Upper lobe of left lung (tissue), 6 donors: ENCODE measurements at regions not wholly inside any gene's neighbourhood (a gene's known extent, or its start where the extent isn't known, plus 50 kb on each side); places are given as distances from the start of the nearest gene placed in this dataset.

Experiments
- ATAC-seq, 2 donors: fragments of 200-7000 bp; cut with Tn5 transposase; one replicate each; pipeline ENCODE4 v1.9.1; 2022; ENCODE audit warnings: mild to moderate bottlenecking in 2 of 2, moderate library complexity in 2 of 2; ENCODE audit not compliant: low FRiP score in 2 of 2
- DNase-seq, 2 donors: peaks; one replicate each; pipeline ENCODE4 v3.0.0-alpha.2; 2019 to 2020
- H3K27ac ChIP-seq, 4 donors: fragments of 200-600 bp; sonication (generic); one replicate each; pipeline ENCODE4 v1.5.1; 2016 to 2019
- H3K27me3 ChIP-seq, 4 donors: fragments of 200-600 bp; sonication (generic); one replicate each; pipeline ENCODE4 v1.5.1; 2017 to 2019
- H3K36me3 ChIP-seq, 4 donors: fragments of 200-600 bp; sonication (generic); one replicate each; pipeline ENCODE4 v1.5.1; 2016 to 2019
- H3K4me1 ChIP-seq, 4 donors: fragments of 200-600 bp; sonication (generic); one replicate each; pipeline ENCODE4 v1.5.1; 2018 to 2019
- H3K4me3 ChIP-seq, 4 donors: fragments of 200-600 bp; sonication (generic); one replicate each; pipeline ENCODE4 v1.5.1; 2017 to 2019; ENCODE audit warnings: mild to moderate bottlenecking in 2 of 4, moderate library complexity in 1 of 4
- H3K9me3 ChIP-seq, 4 donors: fragments of 200-600 bp; sonication (generic); one replicate each; pipeline ENCODE4 v1.5.1; 2018 to 2019
- CTCF ChIP-seq, 6 experiments: fragments of 450-650 bp in 4 of 6; fragments of 200-600 bp in 2 of 6; sonication (generic) in 2 of 6; IDR thresholded peaks; one replicate each; pipeline ENCODE4 v1.5.1; 2016 to 2019; ENCODE audit warnings: antibody characterized with exemption in 6 of 6
- EP300 ChIP-seq, 4 donors: sonication (generic); formaldehyde crosslinking; IDR thresholded peaks; one replicate each; pipeline ENCODE4 v1.5.1; 2017; ENCODE audit warnings: antibody characterized with exemption in 4 of 4, control low read depth in 2 of 4
- POLR2A ChIP-seq, 4 donors: fragments of 450-650 bp; IDR thresholded peaks; one replicate each; pipeline ENCODE4 v1.5.1; 2016 to 2017; ENCODE audit warnings: antibody characterized with exemption in 4 of 4, mild to moderate bottlenecking in 2 of 4
- POLR2AphosphoS5 ChIP-seq, 2 donors: sonication (generic); formaldehyde crosslinking; IDR thresholded peaks; one replicate each; pipeline ENCODE4 v1.5.1; 2017; ENCODE audit warnings: antibody characterized with exemption in 2 of 2
- WGBS, 2 donors: methylation state at CpG; one replicate each; pipeline ENCODE4 v1.1.5; 2017 to 2018; 5-methylcytosine and 5-hydroxymethylcytosine counted together
- donor health status: DM: no; HTN: no; CAD: no; lungs with moderate emphysema.
- donor health status: DM: no; HTN: yes; CAD: no; lungs with severe emphysema.

GRCh38 chr21:41064334-41064791, 103.6 kb upstream of the BACE2 start:
- no peak for TF ChIP-seq POLR2AphosphoS5 (IDR thresholded peaks at IDR 0.05)
- no peak for TF ChIP-seq EP300 (IDR thresholded peaks at IDR 0.05)
- no peak for TF ChIP-seq POLR2A (IDR thresholded peaks at IDR 0.05)
- TF ChIP-seq CTCF (IDR thresholded peaks at IDR 0.05): no peak
- WGBS, 2 donors: 88% methylated on average over 12 of the region's 12 CpGs
- H3K9me3 ChIP-seq: no peaks in the 10 kb centered on the region
- no peak overlapping the region for H3K27ac ChIP-seq
- H3K27me3 ChIP-seq: no peaks in the 10 kb centered on the region
- H3K36me3 ChIP-seq: no peaks in the 10 kb centered on the region
- ATAC-seq (no peak), DNase-seq (no peak)
- H3K4me3 ChIP-seq: no peak overlapping the region
- H3K4me1 ChIP-seq: peaks cover 0 to 10% (median 6%) of the 10 kb centered on the region in 4 donors

GRCh38 chr21:41064951-41065350, 103.0 kb upstream of the BACE2 start:
- WGBS, 2 donors: 87 to 93% methylated on average over 8 of the region's 8 CpGs
- TF ChIP-seq EP300 (IDR thresholded peaks at IDR 0.05): no peak
- no peak for TF ChIP-seq POLR2A (IDR thresholded peaks at IDR 0.05)
- TF ChIP-seq CTCF (IDR thresholded peaks at IDR 0.05): no peak
- TF ChIP-seq POLR2AphosphoS5 (IDR thresholded peaks at IDR 0.05): no peak
- ATAC-seq (no peak), DNase-seq (no peak)
- Histone ChIP-seq H3K9me3 (no peaks in the 10 kb centered on the region), H3K4me3 (no peak overlapping the region), H3K27me3 (no peaks in the 10 kb centered on the region), H3K36me3 (no peaks in the 10 kb centered on the region), H3K27ac (no peak overlapping the region), H3K4me1 (peaks cover 0 to 10% (median 6%) of the 10 kb centered on the region in 4 donors)

GRCh38 chr21:41065539-41065938, 102.4 kb upstream of the BACE2 start:
- H3K9me3 ChIP-seq: no peaks in the 10 kb centered on the region
- H3K36me3 ChIP-seq: no peaks in the 10 kb centered on the region
- H3K4me1 ChIP-seq: peaks cover 0 to 10% (median 6%) of the 10 kb centered on the region in 4 donors
- H3K27ac ChIP-seq: no peak overlapping the region
- ATAC-seq (no peak), DNase-seq (no peak)
- no peak overlapping the region for H3K4me3 ChIP-seq
- TF ChIP-seq EP300 (IDR thresholded peaks at IDR 0.05) (no peak), POLR2AphosphoS5 (IDR thresholded peaks at IDR 0.05) (no peak), CTCF (IDR thresholded peaks at IDR 0.05) (no peak), POLR2A (IDR thresholded peaks at IDR 0.05) (no peak)
- WGBS, 2 donors: 55 to 61% methylated on average over 4 of the region's 4 CpGs
- H3K27me3 ChIP-seq: no peaks in the 10 kb centered on the region

- peaks cover 0 to 10% (median 6%) of the 10 kb centered on the region in 4 donors for H3K4me1 ChIP-seq
- no peaks in the 10 kb centered on the region for H3K9me3 ChIP-seq
- WGBS, 2 donors: 81 to 90% methylated on average over 13 to 16 of the region's 16 CpGs
- DNase-seq: no peak
- H3K4me3 ChIP-seq: no peak overlapping the region
- ATAC-seq: no peak
- no peaks in the 10 kb centered on the region for H3K36me3 ChIP-seq
- TF ChIP-seq CTCF (IDR thresholded peaks at IDR 0.05): no peak
- TF ChIP-seq EP300 (IDR thresholded peaks at IDR 0.05): no peak
- no peak for TF ChIP-seq POLR2AphosphoS5 (IDR thresholded peaks at IDR 0.05)
- no peak for TF ChIP-seq POLR2A (IDR thresholded peaks at IDR 0.05)
- no peak overlapping the region for H3K27ac ChIP-seq
- no peaks in the 10 kb centered on the region for H3K27me3 ChIP-seq
Measured at GRCh38 chr21:41066086-41066938, 101.6 kb upstream of the BACE2 start.
